UCSD-AML1 (cell line): ENCODE measurements at regions not wholly inside any gene's neighbourhood (a gene's known extent, or its start where the extent isn't known, plus 50 kb on each side); places are given as distances from the start of the nearest gene placed in this dataset.
A peak's percentile ranks its signal among the peaks of the same experiment; 100 is the strongest.

Experiments
- DNase-seq: peaks from one replicate; lab custom pipeline; 2025; ENCODE audit not compliant: unreplicated experiment; lab: John Stamatoyannopoulos, UW

- DNase-seq: no peak
Measured at GRCh38 chr22:27660306-27660705, 141.2 kb downstream of the MN1 start.

DNA sequence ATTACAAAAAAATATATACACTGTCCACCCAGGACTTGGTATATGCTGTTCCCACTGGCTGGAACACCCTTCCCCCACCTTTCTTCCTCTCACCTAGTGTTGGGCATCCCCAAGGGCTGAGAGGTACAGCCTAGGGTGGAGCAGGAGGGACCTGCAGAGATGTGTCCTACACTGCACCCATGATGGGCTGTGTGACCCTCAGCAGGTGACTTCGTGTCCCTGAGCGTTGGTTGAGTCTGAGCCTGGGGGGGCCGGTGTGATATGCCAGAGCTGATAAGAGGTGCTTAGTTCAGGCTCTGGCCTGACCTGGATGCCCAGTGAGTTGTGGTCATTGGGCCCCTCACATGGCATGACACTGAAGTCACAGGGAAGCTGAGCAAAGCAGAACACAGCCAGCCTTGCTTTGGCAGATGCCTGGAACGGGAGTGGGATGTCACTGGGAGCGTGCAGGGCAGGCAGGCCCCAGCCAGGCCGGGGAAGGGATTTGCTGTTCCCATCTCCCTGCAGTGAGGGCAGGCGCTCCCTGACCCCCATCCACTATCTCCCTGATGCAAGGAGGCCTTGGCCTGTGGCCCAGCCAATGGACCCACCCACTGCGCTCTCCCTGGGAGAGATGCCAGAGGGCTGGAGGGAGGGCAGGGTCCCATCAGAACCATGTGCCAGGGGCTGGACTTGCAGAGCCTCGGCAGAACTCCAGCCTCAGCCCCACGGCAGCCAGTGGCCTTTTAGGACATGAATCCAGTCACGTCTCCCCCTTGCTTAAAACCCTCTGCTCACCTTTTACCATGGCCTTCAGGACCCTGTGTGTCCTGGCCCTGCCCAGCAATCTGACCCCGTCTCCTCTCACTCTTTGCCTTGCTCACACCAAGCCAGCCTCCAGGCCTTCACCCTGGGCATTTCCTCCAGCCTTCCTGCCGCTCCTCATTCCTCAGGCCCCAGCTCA, 138.9 kb downstream of the MN1 start:
- DNase-seq: no peak

GRCh38 chr22:27663812-27664211, 137.7 kb downstream of the MN1 start:
- DNase-seq: no peak

GRCh38 chr22:27666272-27666997, 135.1 kb downstream of the MN1 start:
- no peak for DNase-seq

GRCh38 chr22:27667121-27667843, 134.3 kb downstream of the MN1 start:
- no peak for DNase-seq

DNA sequence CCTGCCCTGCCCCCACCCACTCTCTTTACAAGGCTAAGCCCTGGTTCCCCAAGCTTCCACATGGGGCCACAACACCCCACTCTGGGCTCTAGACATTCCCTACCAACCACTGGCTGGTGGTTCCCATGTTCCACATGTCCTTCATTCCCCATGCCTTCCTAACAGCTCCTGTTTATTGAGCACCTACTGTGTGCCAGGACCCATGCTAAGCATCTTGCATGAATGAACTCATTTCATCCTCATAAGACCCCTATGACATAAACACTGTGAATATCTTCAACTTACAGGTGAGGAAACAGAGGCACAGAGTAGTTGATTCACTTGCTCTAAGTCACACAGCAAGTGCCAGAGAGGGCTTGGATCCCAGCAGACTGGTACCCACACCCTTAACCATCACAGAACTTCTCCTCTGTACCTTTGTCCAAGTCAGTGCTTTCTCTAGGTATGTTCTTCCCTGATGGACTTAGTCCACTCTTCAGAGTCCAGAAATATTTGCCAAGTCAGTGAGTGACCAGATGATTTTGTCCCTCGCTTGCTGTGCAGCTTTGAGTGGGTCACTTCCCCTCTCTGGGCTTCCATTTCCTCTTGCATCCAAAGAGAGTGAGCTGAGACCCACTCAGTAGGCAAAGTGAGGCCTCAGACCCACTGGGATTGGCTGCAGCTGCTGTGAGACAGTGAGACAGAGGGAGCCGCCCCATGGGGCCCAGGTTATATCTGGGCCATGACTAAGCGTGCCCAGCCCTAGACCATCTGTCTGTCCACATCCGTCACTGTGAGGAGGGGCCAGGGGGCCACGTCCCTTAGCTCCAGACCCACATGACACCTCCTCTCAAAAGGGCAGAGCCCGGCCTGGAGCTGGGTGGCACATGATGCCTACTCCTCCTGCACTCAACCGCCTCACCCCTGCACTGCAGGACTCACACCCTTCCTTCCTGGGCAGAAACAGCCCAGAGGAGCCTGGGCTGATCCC, 132.4 kb downstream of the MN1 start:
- DNase-seq: peak; percentile 94

DNA sequence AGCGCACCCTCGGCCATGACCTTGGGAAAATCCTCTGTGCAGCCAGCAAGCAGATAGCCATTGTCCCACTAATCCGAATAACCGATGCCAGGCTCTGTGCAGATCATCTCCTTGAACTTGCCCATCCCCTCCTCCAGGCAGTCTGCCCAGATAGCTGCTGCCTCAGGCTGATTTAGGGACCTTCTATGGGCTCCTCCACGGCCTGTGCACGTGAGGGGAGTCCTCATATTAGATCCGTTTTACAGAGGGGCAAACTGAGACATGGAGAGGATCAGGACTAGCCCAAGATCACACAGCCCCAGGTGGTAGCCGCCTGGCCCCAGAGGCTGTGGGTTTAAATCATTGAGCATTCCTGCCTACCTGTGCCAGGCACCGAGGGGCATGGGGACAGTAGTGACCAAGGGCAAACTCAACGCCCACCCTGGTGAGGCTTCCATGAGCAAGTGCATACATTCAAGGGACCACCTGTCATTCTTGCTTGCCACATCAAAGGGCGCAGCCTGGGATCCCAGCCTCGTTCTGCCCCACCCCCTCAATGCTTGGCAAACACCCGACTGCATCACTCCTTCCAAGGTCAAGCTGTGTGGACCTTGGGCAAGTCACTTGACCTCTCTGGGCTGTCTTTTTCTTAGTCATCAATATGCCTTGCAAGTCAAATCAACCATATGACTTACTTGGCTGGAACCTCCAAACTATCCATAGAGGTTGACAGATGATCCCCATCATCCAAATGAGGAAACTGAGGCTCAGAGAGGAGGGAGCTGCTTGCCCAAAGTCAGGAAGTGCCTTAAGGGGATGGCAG, 131.6 kb downstream of the MN1 start:
- DNase-seq: peak; percentile 70

GRCh38 chr22:27670701-27671412, 130.7 kb downstream of the MN1 start:
- peak; percentile 89 for DNase-seq

- no peak for DNase-seq
Measured at GRCh38 chr22:27671413-27671935, 130.1 kb downstream of the MN1 start.

- no peak for DNase-seq
Measured at GRCh38 chr22:27672721-27673418, 128.7 kb downstream of the MN1 start.

GRCh38 chr22:27673839-27674238, 127.7 kb downstream of the MN1 start:
- DNase-seq: no peak

GRCh38 chr22:27674261-27674923, 127.2 kb downstream of the MN1 start:
- DNase-seq: no peak

GRCh38 chr22:27676545-27677213, 124.9 kb downstream of the MN1 start:
- DNase-seq: no peak

DNA sequence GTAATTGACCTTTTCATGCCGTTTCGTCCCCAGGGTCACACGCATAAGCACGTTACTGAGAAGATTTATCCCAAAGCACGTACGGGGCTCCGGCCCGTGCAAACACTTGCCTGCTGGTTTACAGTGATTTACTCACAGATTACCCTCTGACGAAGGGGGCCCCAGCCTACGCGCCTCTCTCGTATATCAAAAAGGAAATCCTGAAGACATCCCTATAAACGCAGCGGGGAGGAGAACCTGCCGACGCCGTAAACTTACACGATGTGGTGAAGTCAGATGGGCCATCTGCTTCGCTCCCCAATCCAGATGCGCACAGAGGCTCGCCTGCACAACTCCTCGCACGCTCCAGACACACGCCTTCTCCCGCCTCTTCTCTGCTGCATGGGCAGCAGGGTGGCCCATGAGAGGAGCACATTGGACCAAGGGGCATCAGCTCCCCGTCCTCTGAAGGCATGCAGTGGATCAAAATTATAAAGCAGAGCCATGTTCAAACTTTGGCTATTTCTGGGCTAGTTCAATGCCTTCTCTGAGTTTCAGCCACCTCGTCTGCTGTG, 123.6 kb downstream of the MN1 start:
- DNase-seq: no peak

DNA sequence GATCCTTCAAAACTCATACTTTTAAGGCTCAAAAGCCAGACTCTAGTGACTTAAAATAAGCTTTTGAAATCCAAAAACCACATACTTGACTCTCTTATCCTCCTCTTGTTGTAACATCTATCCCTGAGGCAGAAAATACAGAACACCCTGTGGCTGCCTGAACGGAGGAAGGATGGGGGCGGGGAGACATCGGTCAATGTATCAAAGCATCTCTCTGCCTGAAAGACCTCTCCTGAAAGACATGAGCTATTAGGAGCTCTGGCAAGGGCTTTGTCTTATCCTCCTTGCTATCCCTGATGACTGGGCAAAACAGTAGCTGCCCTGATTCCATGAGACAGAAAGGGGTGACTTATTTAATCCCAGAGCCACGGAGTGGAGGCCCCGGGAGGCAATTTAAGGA, 122.4 kb downstream of the MN1 start:
- DNase-seq: no peak

DNA sequence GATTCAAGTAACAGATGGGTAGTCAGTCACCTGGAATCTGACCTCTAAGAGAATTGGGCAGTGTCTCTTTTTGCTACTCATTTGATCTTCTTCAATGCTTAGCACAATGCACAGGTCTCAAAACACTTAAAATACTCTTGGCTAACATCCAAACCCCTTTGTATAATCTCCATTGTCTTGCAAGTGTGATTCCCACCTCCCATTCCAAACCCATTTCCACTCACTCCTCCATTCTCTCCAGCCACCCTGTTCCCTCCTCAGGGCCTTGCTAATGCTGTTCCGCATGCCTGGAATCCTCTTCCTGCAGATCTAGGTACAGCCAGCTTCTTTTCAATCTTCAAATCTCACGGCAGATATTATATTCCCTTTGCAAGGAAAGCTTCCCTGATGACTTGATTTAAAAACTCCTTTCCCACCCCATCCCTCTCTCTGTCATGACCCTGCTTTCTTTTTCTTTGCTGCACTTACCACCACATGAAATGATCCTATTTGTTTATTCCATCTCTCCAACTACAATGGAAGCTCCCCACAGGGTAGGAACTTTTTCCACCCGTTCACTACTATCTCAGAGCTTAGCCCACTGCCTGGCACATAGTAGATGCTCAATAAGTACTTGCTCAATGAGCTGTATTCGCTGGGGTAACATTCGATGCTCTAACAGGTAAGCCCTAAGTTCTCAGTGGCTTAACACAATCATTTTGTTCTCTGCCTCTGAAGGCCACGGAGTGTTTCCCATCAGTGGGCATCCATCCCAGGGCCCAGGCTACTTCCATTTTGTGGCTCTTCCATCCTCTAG, 121.7 kb downstream of the MN1 start:
- no peak for DNase-seq
